HCT116 (cell line): ENCODE measurements at regions not wholly inside any gene's neighbourhood (a gene's known extent, or its start where the extent isn't known, plus 50 kb on each side); places are given as distances from the start of the nearest gene placed in this dataset.

Experiments
- ATAC-seq: fragments of 200-7000 bp; cut with Tn5 transposase; 2 replicates; pipeline ENCODE4 v1.9.1; 2020; ENCODE audit warnings: mild to moderate bottlenecking, moderate library complexity
- BruUV-seq: library from RNA; stranded (reverse); fragments of 400-500 nt; replicated peaks from 2 replicates; lab custom pipeline; 2021; lab: Mats Ljungman, UMichigan
- CTCF ChIA-PET: fragments of 300-600 bp; sonication (Branson Sonifier 250); formaldehyde crosslinking; loops from one replicate; lab custom pipeline; 2021; ENCODE audit warnings: antibody characterized with exemption; lab: Charles Lee
- POLR2A ChIA-PET: fragments of 300-600, 350-600 bp; sonication (Branson Sonifier 250); formaldehyde crosslinking; loops from one replicate; lab custom pipeline; 2021; ENCODE audit warnings: antibody characterized with exemption; lab: Charles Lee
- RAD21 ChIA-PET, 2 experiments: fragments of 300-600 bp; sonication (Branson Sonifier 250); formaldehyde crosslinking; loops; one replicate each; lab custom pipeline; 2023; ENCODE audit warnings: low total read pairs in 2 of 2; ENCODE audit not compliant: uncharacterized antibody in 2 of 2, unreplicated experiment in 2 of 2, low non-redundant PET in 1 of 2; lab: Charles Lee
- DNase-seq: peaks from one replicate; pipeline ENCODE4 v3.0.0-alpha.2; 2010; ENCODE audit warnings: low read depth, low spot score
- H2AFZ ChIP-seq: fragments of 200-600 bp; shearing (Covaris generic), sonication (generic); 2 replicates; pipeline ENCODE4 v1.6.1; 2017; ENCODE audit warnings: low read depth, mixed run types, mixed read lengths, antibody characterized with exemption, low read length; ENCODE audit not compliant: poor library complexity, severe bottlenecking
- H3K27ac ChIP-seq: 2 replicates; pipeline ENCODE4 v1.5.1; 2012; ENCODE audit warnings: low read depth, low read length
- H3K27me3 ChIP-seq: fragments of 200-600 bp; sonication (generic); 2 replicates; pipeline ENCODE4 v1.6.1; 2016; ENCODE audit warnings: mixed run types, low read length, mixed read lengths; ENCODE audit not compliant: insufficient read depth
- H3K36me3 ChIP-seq, 2 experiments: fragments of 200-500 bp in 1 of 2; fragments of 200-600 bp in 1 of 2; sonication (Bioruptor generic) in 1 of 2; sonication (generic) in 1 of 2; 2 replicates each; pipeline versions ENCODE4 v1.5.1 to v1.6.1; 2014 to 2016; ENCODE audit warnings: low read length in 2 of 2, inconsistent platforms in 1 of 2, mixed read lengths in 1 of 2, mixed run types in 1 of 2; ENCODE audit not compliant: insufficient read depth in 2 of 2, control insufficient read depth in 1 of 2
- H3K4me1 ChIP-seq, 2 experiments: fragments of 200-600 bp in 1 of 2; sonication (generic) in 1 of 2; 2 replicates each; pipeline versions ENCODE4 v1.5.1 to v1.6.1; 2012 to 2017; ENCODE audit warnings: low read length in 2 of 2, inconsistent platforms in 1 of 2, mild to moderate bottlenecking in 1 of 2, mixed read lengths in 1 of 2, mixed run types in 1 of 2, moderate library complexity in 1 of 2; ENCODE audit not compliant: insufficient read depth in 2 of 2, control insufficient read depth in 1 of 2
- H3K4me2 ChIP-seq: fragments of 200-600 bp; sonication (generic); 2 replicates; pipeline ENCODE4 v1.6.1; 2017; ENCODE audit warnings: mixed run types, low read length, mixed read lengths
- H3K4me3 ChIP-seq, 2 experiments: fragments of 200-600 bp in 1 of 2; sonication (generic) in 1 of 2; replicated peaks in 1 of 2; 2 replicates each; pipeline ENCODE4 v1.5.1; 2011 to 2016; ENCODE audit warnings: low read length in 2 of 2, control low read depth in 1 of 2, low read depth in 1 of 2, mild to moderate bottlenecking in 1 of 2, mixed read lengths in 1 of 2, mixed run types in 1 of 2
- H3K79me2 ChIP-seq: fragments of 200-600 bp; sonication (generic); 2 replicates; pipeline ENCODE4 v1.6.1; 2017; ENCODE audit warnings: mild to moderate bottlenecking, mixed run types, low read length, moderate library complexity, mixed read lengths; ENCODE audit not compliant: insufficient read depth
- H3K9ac ChIP-seq: fragments of 200-600 bp; sonication (generic); 2 replicates; pipeline ENCODE4 v1.6.1; 2016; ENCODE audit warnings: low read length, mixed read lengths
- H3K9me2 ChIP-seq: fragments of 200-600 bp; sonication (generic), shearing (Covaris generic); 2 replicates; pipeline ENCODE4 v1.6.1; 2017; ENCODE audit warnings: mixed run types, mild to moderate bottlenecking, moderate library complexity; ENCODE audit not compliant: insufficient read depth
- H3K9me3 ChIP-seq, 2 experiments: fragments of 200-500 bp in 1 of 2; fragments of 200-600 bp in 1 of 2; sonication (Bioruptor generic) in 1 of 2; sonication (generic) in 1 of 2; 2 replicates each; pipeline ENCODE4 v1.6.1; 2014 to 2017; ENCODE audit warnings: low read length in 2 of 2, mixed read lengths in 2 of 2, inconsistent platforms in 1 of 2, low read depth in 1 of 2, mild to moderate bottlenecking in 1 of 2, mixed run types in 1 of 2, moderate library complexity in 1 of 2; ENCODE audit not compliant: control insufficient read depth in 1 of 2, insufficient read depth in 1 of 2
- H4K20me1 ChIP-seq: fragments of 200-600 bp; sonication (generic), shearing (Covaris generic); 2 replicates; pipeline ENCODE4 v1.6.1; 2017; ENCODE audit warnings: mixed run types, mild to moderate bottlenecking, moderate library complexity; ENCODE audit not compliant: insufficient read depth
- CBX3 ChIP-seq: IDR thresholded peaks from 2 replicates; pipeline ENCODE4 v1.6.1; 2012; ENCODE audit warnings: low read depth
- CEBPB ChIP-seq: IDR thresholded peaks from 2 replicates; pipeline ENCODE4 v1.6.1; 2012; ENCODE audit warnings: low read depth
- EGR1 ChIP-seq: IDR thresholded peaks from 2 replicates; pipeline ENCODE4 v1.6.1; 2012; ENCODE audit warnings: low read depth
- ELF1 ChIP-seq: IDR thresholded peaks from 2 replicates; pipeline ENCODE4 v1.6.1; 2012; ENCODE audit warnings: low read depth, borderline replicate concordance
- EZH2 ChIP-seq: fragments of 200-600 bp; sonication (generic); IDR thresholded peaks from 2 replicates; pipeline ENCODE4 v1.6.1; 2017; ENCODE audit warnings: antibody characterized with exemption, mixed run types
- EZH2phosphoT487 ChIP-seq: fragments of 200-600 bp; IDR thresholded peaks from 2 replicates; pipeline ENCODE4 v1.6.1; 2018; ENCODE audit warnings: antibody characterized with exemption, borderline replicate concordance
- FOSL1 ChIP-seq: IDR thresholded peaks from 2 replicates; pipeline ENCODE4 v1.6.1; 2012; ENCODE audit warnings: low read depth
- POLR2A ChIP-seq: IDR thresholded peaks from 2 replicates; pipeline ENCODE4 v1.7.0; 2011; ENCODE audit warnings: borderline replicate concordance; ENCODE audit not compliant: insufficient read depth, insufficient read length; ENCODE audit errors: extremely low read depth
- RAD21 ChIP-seq: IDR thresholded peaks from 2 replicates; pipeline ENCODE4 v1.6.1; 2012; ENCODE audit warnings: low read depth, mild to moderate bottlenecking
- YY1 ChIP-seq: IDR thresholded peaks from 2 replicates; pipeline ENCODE4 v1.6.1; 2011; ENCODE audit warnings: low read length, low read depth, moderate library complexity, mild to moderate bottlenecking; ENCODE audit not compliant: insufficient replicate concordance; ENCODE audit errors: extremely low read depth
- ZFX ChIP-seq: fragments of 450-650 bp; IDR thresholded peaks from 2 replicates; pipeline ENCODE4 v1.6.1; 2017
- ZNF274 ChIP-seq: fragments of 200-500 bp; sonication (Bioruptor generic); IDR thresholded peaks from 2 replicates; pipeline ENCODE4 v1.6.1; 2014; ENCODE audit warnings: mild to moderate bottlenecking, low read depth, low read length, inconsistent platforms
- intact Hi-C: fragments of 100-400 bp; cut with micrococcal nuclease; formaldehyde crosslinking; loops from 2 replicates; pipeline ENCODE4 v1.10.0; 2022
- TF ChIP-seq, protein P1 (sequence below): IDR thresholded peaks from 2 replicates; pipeline ENCODE4 v1.6.1; 2012
- TF ChIP-seq, protein P2 (sequence below): IDR thresholded peaks from 2 replicates; pipeline ENCODE4 v1.6.1; 2012; ENCODE audit warnings: low read depth
- TF ChIP-seq, protein P3 (sequence below), 3 experiments: fragments of 200-600 bp in 1 of 3; sonication (generic) in 1 of 3; IDR thresholded peaks in 2 of 3; conservative IDR thresholded peaks in 1 of 3; 2 replicates each; pipeline ENCODE4 v1.5.1; 2012 to 2017; ENCODE audit warnings: low read depth in 2 of 3, low read length in 2 of 3, antibody characterized with exemption in 1 of 3, borderline replicate concordance in 1 of 3, control low read depth in 1 of 3, mild to moderate bottlenecking in 1 of 3, mixed read lengths in 1 of 3, mixed run types in 1 of 3, moderate library complexity in 1 of 3; ENCODE audit not compliant: insufficient read depth in 1 of 3
- TF ChIP-seq, protein P4 (sequence below): IDR thresholded peaks from 2 replicates; pipeline ENCODE4 v1.6.1; 2012

DNA sequence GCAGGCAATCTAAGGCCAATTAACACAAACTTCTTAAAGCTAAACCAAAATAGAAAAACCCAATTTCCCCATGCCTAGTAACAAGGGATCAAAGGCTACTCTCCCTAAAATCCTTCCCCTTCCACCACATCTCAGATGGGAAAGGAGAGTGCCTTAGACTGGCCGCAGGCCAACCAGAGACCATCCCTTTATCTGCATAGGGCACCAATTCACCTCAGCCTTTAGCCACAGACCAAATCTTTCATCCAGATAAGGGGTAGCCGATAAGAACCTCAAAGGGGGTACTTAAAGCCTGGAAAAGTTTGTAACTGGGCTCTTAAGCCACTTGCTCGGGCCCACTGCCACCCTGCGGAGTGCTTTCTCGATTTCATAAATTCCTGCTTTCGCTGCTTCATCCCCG is 68.3 kb downstream of the TEX13C start:
- Histone ChIP-seq H3K9ac (no peak overlapping the region), H3K79me2 (no peaks in the 10 kb centered on the region)
- intact Hi-C loops, result no loop called here

DNA sequence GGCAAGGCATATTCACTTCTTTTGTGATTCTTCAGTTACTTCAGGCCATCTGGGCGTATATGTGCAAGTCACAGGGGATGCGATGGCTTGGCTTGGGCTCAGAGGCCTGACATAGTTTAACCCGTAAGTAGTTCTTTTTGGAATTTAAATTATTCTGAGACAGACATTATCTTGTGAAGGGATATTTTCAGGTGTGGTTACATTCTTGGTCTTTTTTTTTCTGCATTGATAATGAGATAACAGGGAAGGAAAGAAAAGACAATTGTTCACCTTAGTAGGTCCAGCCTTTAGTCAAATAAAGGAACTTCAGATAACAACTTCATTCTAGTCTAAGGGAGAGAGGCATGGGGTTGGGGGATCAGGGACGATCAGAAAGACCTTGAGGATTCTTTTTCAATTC is 74.8 kb downstream of the TEX13C start:
- intact Hi-C loops, result no loop called here
- no peaks in the 10 kb centered on the region for H3K4me1 ChIP-seq
- H3K9me3 ChIP-seq, result no peaks in the 10 kb centered on the region
- no peaks in the 10 kb centered on the region for H3K36me3 ChIP-seq
- no peaks in the 10 kb centered on the region for H3K79me2 ChIP-seq
- H3K4me3 ChIP-seq, result no peak overlapping the region
- no peak for TF ChIP-seq EGR1
- no peak for TF ChIP-seq CEBPB
- TF ChIP-seq, protein P1, sequence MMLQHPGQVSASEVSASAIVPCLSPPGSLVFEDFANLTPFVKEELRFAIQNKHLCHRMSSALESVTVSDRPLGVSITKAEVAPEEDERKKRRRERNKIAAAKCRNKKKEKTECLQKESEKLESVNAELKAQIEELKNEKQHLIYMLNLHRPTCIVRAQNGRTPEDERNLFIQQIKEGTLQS, result no peak
- no peak for TF ChIP-seq FOSL1
- TF ChIP-seq, protein P2, sequence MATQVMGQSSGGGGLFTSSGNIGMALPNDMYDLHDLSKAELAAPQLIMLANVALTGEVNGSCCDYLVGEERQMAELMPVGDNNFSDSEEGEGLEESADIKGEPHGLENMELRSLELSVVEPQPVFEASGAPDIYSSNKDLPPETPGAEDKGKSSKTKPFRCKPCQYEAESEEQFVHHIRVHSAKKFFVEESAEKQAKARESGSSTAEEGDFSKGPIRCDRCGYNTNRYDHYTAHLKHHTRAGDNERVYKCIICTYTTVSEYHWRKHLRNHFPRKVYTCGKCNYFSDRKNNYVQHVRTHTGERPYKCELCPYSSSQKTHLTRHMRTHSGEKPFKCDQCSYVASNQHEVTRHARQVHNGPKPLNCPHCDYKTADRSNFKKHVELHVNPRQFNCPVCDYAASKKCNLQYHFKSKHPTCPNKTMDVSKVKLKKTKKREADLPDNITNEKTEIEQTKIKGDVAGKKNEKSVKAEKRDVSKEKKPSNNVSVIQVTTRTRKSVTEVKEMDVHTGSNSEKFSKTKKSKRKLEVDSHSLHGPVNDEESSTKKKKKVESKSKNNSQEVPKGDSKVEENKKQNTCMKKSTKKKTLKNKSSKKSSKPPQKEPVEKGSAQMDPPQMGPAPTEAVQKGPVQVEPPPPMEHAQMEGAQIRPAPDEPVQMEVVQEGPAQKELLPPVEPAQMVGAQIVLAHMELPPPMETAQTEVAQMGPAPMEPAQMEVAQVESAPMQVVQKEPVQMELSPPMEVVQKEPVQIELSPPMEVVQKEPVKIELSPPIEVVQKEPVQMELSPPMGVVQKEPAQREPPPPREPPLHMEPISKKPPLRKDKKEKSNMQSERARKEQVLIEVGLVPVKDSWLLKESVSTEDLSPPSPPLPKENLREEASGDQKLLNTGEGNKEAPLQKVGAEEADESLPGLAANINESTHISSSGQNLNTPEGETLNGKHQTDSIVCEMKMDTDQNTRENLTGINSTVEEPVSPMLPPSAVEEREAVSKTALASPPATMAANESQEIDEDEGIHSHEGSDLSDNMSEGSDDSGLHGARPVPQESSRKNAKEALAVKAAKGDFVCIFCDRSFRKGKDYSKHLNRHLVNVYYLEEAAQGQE, result no peak
- TF ChIP-seq, protein P3, sequence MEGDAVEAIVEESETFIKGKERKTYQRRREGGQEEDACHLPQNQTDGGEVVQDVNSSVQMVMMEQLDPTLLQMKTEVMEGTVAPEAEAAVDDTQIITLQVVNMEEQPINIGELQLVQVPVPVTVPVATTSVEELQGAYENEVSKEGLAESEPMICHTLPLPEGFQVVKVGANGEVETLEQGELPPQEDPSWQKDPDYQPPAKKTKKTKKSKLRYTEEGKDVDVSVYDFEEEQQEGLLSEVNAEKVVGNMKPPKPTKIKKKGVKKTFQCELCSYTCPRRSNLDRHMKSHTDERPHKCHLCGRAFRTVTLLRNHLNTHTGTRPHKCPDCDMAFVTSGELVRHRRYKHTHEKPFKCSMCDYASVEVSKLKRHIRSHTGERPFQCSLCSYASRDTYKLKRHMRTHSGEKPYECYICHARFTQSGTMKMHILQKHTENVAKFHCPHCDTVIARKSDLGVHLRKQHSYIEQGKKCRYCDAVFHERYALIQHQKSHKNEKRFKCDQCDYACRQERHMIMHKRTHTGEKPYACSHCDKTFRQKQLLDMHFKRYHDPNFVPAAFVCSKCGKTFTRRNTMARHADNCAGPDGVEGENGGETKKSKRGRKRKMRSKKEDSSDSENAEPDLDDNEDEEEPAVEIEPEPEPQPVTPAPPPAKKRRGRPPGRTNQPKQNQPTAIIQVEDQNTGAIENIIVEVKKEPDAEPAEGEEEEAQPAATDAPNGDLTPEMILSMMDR (IDR thresholded peaks at IDR 0.05 in 2 of 3, conservative IDR thresholded peaks at IDR 0.05 in 1 of 3; ENCODE audit: borderline replicate concordance in 1 of 3, insufficient read depth in 1 of 3, low read depth in 2 of 3, low read length in 2 of 3), result no peak
- no peak for TF ChIP-seq ELF1
- no peak for TF ChIP-seq CBX3
- no peaks in the 10 kb centered on the region for H3K9me2 ChIP-seq
- CTCF ChIA-PET, result no interaction called here
- no peaks in the 10 kb centered on the region for H3K27me3 ChIP-seq
- H2AFZ ChIP-seq, result no peak overlapping the region
- BruUV-seq, result no TSS peak
- no peak for DNase-seq
- H3K4me2 ChIP-seq, result no peak overlapping the region
- RAD21 ChIA-PET, result no interaction called here
- POLR2A ChIA-PET, result no interaction called here
- no peak for ATAC-seq
- no peaks in the 10 kb centered on the region for H4K20me1 ChIP-seq
- H3K27ac ChIP-seq, result no peak overlapping the region
- no peak overlapping the region for H3K9ac ChIP-seq

More for the DNA sequence above, 68.3 kb downstream of the TEX13C start:
- no peak for ATAC-seq
- DNase-seq, result no peak
- ChIA-PET POLR2A (no interaction called here), RAD21 (no interaction called here), CTCF (no interaction called here)
- H2AFZ ChIP-seq, result no peak overlapping the region
- no peak overlapping the region for H3K4me3 ChIP-seq
- H3K27ac ChIP-seq, result no peak overlapping the region
- H3K36me3 ChIP-seq, result no peaks in the 10 kb centered on the region
- H3K4me2 ChIP-seq, result no peak overlapping the region
- no peaks in the 10 kb centered on the region for H4K20me1 ChIP-seq
- no peaks in the 10 kb centered on the region for H3K4me1 ChIP-seq
- H3K9me2 ChIP-seq, result no peaks in the 10 kb centered on the region
- no TSS peak for BruUV-seq
- TF ChIP-seq EGR1, result no peak
- TF ChIP-seq, protein P4, sequence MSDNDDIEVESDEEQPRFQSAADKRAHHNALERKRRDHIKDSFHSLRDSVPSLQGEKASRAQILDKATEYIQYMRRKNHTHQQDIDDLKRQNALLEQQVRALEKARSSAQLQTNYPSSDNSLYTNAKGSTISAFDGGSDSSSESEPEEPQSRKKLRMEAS, result no peak
- TF ChIP-seq FOSL1, result no peak
- TF ChIP-seq CEBPB, result no peak
- TF ChIP-seq EZH2phosphoT487, result no peak
- TF ChIP-seq, protein P1, result no peak
- no peak for TF ChIP-seq YY1
- TF ChIP-seq ZFX, result no peak
- no peak for TF ChIP-seq EZH2
- TF ChIP-seq POLR2A, result no peak
- no peak for TF ChIP-seq ZNF274
- TF ChIP-seq RAD21, result no peak
- H3K27me3 ChIP-seq, result no peaks in the 10 kb centered on the region
- no peaks in the 10 kb centered on the region for H3K9me3 ChIP-seq
